ENCODE measurements at regions not wholly inside any gene's neighbourhood (a gene's known extent, or its start where the extent isn't known, plus 50 kb on each side); places are given as distances from the start of the nearest gene placed in this dataset.

GRCh38 chr9:23622396-23622795, 203.6 kb downstream of the ELAVL2 start:
- H3K4me3 ChIP-seq (ENCODE audit: low read depth, low read length, poor library complexity, severe bottlenecking): no peak overlapping the region
- no peaks in the 10 kb centered on the region for H3K9me3 ChIP-seq (ENCODE audit: low read length)
- no peak for DNase-seq (ENCODE audit: low spot score)
- H4K20me1 ChIP-seq (ENCODE audit: insufficient read depth, low read length): no peaks in the 10 kb centered on the region
- intact Hi-C loops (cut with micrococcal nuclease; ENCODE audit: unreplicated experiment): no loop called here
- ChIA-PET POLR2A (interaction anchor here (0.8 kb wide), 1 partner anchor 10 kb away, joined by 3 read pairs; no protein-coding TSS in a partner anchor), CTCF (ENCODE audit: unreplicated experiment) (no interaction called here)
- H2AFZ ChIP-seq (ENCODE audit: low read length): no peak overlapping the region
- no peaks in the 10 kb centered on the region for H3K9me2 ChIP-seq (ENCODE audit: insufficient read depth, low read length)
- TF ChIP-seq CTCF (conservative IDR thresholded peaks at IDR 0.05; ENCODE audit: low read length): no peak
- TF ChIP-seq EZH2phosphoT487 (IDR thresholded peaks at IDR 0.05; ENCODE audit: borderline replicate concordance, low read depth, low read length): no peak
- H3K4me1 ChIP-seq (ENCODE audit: insufficient read depth, low read length, poor library complexity, severe bottlenecking): no peaks in the 10 kb centered on the region
- no peaks in the 10 kb centered on the region for H3K36me3 ChIP-seq (ENCODE audit: insufficient read depth, low read length)
- no TSS peak for BruUV-seq (replicated peaks)
- H3K27ac ChIP-seq (ENCODE audit: low read depth, low read length, poor library complexity, severe bottlenecking): no peak overlapping the region
- H3K4me2 ChIP-seq (ENCODE audit: low read length): no peak overlapping the region
- H3K79me2 ChIP-seq (ENCODE audit: insufficient read depth, low read depth, low read length): no peaks in the 10 kb centered on the region

GRCh38 chr9:23630488-23630887, 195.6 kb downstream of the ELAVL2 start:
- CTCF ChIA-PET (ENCODE audit: unreplicated experiment): no interaction called here
- Histone ChIP-seq H3K9me3 (ENCODE audit: low read length) (no peaks in the 10 kb centered on the region), H3K79me2 (ENCODE audit: insufficient read depth, low read depth, low read length) (no peaks in the 10 kb centered on the region), H3K4me2 (ENCODE audit: low read length) (no peak overlapping the region), H3K36me3 (ENCODE audit: insufficient read depth, low read length) (no peaks in the 10 kb centered on the region), H4K20me1 (ENCODE audit: insufficient read depth, low read length) (no peaks in the 10 kb centered on the region), H2AFZ (ENCODE audit: low read length) (no peak overlapping the region), H3K9me2 (ENCODE audit: insufficient read depth, low read length) (no peaks in the 10 kb centered on the region), H3K27ac (ENCODE audit: low read depth, low read length, poor library complexity, severe bottlenecking) (no peak overlapping the region), H3K4me3 (ENCODE audit: low read depth, low read length, poor library complexity, severe bottlenecking) (no peak overlapping the region), H3K4me1 (ENCODE audit: insufficient read depth, low read length, poor library complexity, severe bottlenecking) (no peaks in the 10 kb centered on the region)
- POLR2A ChIA-PET: no interaction called here
- TF ChIP-seq EZH2phosphoT487 (IDR thresholded peaks at IDR 0.05; ENCODE audit: borderline replicate concordance, low read depth, low read length) (no peak), CTCF (conservative IDR thresholded peaks at IDR 0.05; ENCODE audit: low read length) (no peak)
- intact Hi-C loops (cut with micrococcal nuclease; ENCODE audit: unreplicated experiment): no loop called here
- no peak for DNase-seq (ENCODE audit: low spot score)
- BruUV-seq (replicated peaks): no TSS peak

GRCh38 chr9:23635276-23635675, 190.8 kb downstream of the ELAVL2 start:
- BruUV-seq (replicated peaks): no TSS peak

More at GRCh38 chr9:23635276-23635675, 190.8 kb downstream of the ELAVL2 start:
- Histone ChIP-seq H2AFZ (ENCODE audit: low read length) (no peak overlapping the region), H3K4me2 (ENCODE audit: low read length) (no peak overlapping the region), H3K36me3 (ENCODE audit: insufficient read depth, low read length) (no peaks in the 10 kb centered on the region), H3K79me2 (ENCODE audit: insufficient read depth, low read depth, low read length) (no peaks in the 10 kb centered on the region), H3K27ac (ENCODE audit: low read depth, low read length, poor library complexity, severe bottlenecking) (no peak overlapping the region), H3K9me2 (ENCODE audit: insufficient read depth, low read length) (no peaks in the 10 kb centered on the region), H4K20me1 (ENCODE audit: insufficient read depth, low read length) (no peaks in the 10 kb centered on the region), H3K4me3 (ENCODE audit: low read depth, low read length, poor library complexity, severe bottlenecking) (no peak overlapping the region), H3K9me3 (ENCODE audit: low read length) (no peaks in the 10 kb centered on the region), H3K4me1 (ENCODE audit: insufficient read depth, low read length, poor library complexity, severe bottlenecking) (no peaks in the 10 kb centered on the region)
- POLR2A ChIA-PET: no interaction called here
- CTCF ChIA-PET (ENCODE audit: unreplicated experiment): no interaction called here
- no peak for DNase-seq (ENCODE audit: low spot score)
- no peak for TF ChIP-seq EZH2phosphoT487 (IDR thresholded peaks at IDR 0.05; ENCODE audit: borderline replicate concordance, low read depth, low read length)
- TF ChIP-seq CTCF (conservative IDR thresholded peaks at IDR 0.05; ENCODE audit: low read length): no peak
- intact Hi-C loops (cut with micrococcal nuclease; ENCODE audit: unreplicated experiment): no loop called here

Data from OCI-LY7 (cell line).